ENCODE measurements at regions not wholly inside any gene's neighbourhood (a gene's known extent, or its start where the extent isn't known, plus 50 kb on each side); places are given as distances from the start of the nearest gene placed in this dataset.

DNA sequence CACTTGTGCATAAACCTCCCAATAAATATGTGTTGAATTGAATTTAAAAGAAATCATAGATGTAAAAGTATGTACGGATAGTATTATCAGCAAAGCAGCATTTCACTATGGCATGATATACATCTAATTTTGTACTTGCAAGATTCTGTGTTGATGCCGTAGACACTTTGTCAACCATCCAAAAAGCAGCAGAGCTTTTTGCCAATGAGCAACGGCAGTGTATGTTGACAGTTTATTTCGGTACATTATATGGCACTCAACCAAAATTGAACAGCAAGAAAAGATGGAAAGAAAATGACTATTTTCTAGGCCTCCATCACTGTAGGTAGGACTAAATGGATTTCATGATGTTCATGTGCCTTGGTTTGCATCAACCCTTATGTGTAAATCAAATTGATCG lies 543.7 kb downstream of the DACH1 start:
- no peak for TF ChIP-seq POLR2AphosphoS5 (IDR thresholded peaks at IDR 0.05; ENCODE audit: insufficient read depth, low read depth, low read length)
- TF ChIP-seq GATA2 (IDR thresholded peaks at IDR 0.05; ENCODE audit: insufficient read depth, insufficient read length, low read depth, low read length) = no peak
- no peak for TF ChIP-seq CTCF (IDR thresholded peaks at IDR 0.05; ENCODE audit: extremely low read depth in 1 of 2, insufficient read depth in 1 of 2, low read depth in 1 of 2, low read length in 2 of 2)
- TF ChIP-seq FOS (IDR thresholded peaks at IDR 0.05; ENCODE audit: borderline replicate concordance, insufficient read depth, low read length) = no peak
- TF ChIP-seq POLR2A (IDR thresholded peaks at IDR 0.05; ENCODE audit: low read depth, low read length) = no peak
- no peak for TF ChIP-seq MYC (IDR thresholded peaks at IDR 0.05; ENCODE audit: low read depth, low read length)
- TF ChIP-seq JUN (IDR thresholded peaks at IDR 0.05; ENCODE audit: borderline replicate concordance, insufficient read depth, insufficient read length, low read depth) = no peak
- TF ChIP-seq, protein P1, sequence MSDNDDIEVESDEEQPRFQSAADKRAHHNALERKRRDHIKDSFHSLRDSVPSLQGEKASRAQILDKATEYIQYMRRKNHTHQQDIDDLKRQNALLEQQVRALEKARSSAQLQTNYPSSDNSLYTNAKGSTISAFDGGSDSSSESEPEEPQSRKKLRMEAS (IDR thresholded peaks at IDR 0.05; ENCODE audit: insufficient read depth, insufficient read length) = no peak
- no peak for TF ChIP-seq EZH2 (IDR thresholded peaks at IDR 0.05; ENCODE audit: borderline replicate concordance, low read depth, low read length, severe bottlenecking)
- Histone ChIP-seq H3K79me2 (ENCODE audit: control insufficient read depth, insufficient read depth, low read length) (no peaks in the 10 kb centered on the region), H3K27me3 (ENCODE audit: control insufficient read depth in 2 of 2, insufficient read depth in 2 of 2, low read length in 2 of 2) (no peaks in the 10 kb centered on the region), H3K4me1 (ENCODE audit: control insufficient read depth, extremely low read depth, insufficient read depth, low read length) (no peaks in the 10 kb centered on the region), H2AFZ (ENCODE audit: low read depth, low read length) (no peak overlapping the region), H3K9me3 (replicated peaks; ENCODE audit: control insufficient read depth, insufficient read depth, low read length) (no peaks in the 10 kb centered on the region), H3K36me3 (ENCODE audit: control insufficient read depth in 2 of 2, extremely low read depth in 1 of 2, insufficient read depth in 2 of 2, low read length in 2 of 2) (no peaks in the 10 kb centered on the region), H3K9ac (replicated peaks; ENCODE audit: extremely low read depth, insufficient read depth, low read length) (no peak overlapping the region), H4K20me1 (replicated peaks; ENCODE audit: control insufficient read depth, extremely low read depth, insufficient read depth, low read length) (no peaks in the 10 kb centered on the region), H3K27ac (ENCODE audit: insufficient read depth, low read depth, low read length) (no peak overlapping the region), H3K4me3 (replicated peaks in 1 of 3; ENCODE audit: insufficient read depth in 1 of 3, low read depth in 1 of 3, low read length in 3 of 3) (no peak overlapping the region), H3K9me1 (replicated peaks; ENCODE audit: control insufficient read depth, extremely low read depth, insufficient read depth, low read length) (no peaks in the 10 kb centered on the region), H3K4me2 (ENCODE audit: insufficient read depth, low read length) (no peak overlapping the region)
- DNase-seq (ENCODE audit: low read depth, low spot score) (no peak), FAIRE-seq (no peak)
- no TSS peak for BruUV-seq (replicated peaks)
- POLR2A ChIA-PET = no interaction called here
- dilution Hi-C loops (cut with MboI; ENCODE audit: extremely low pct_ligation_motif_present, low sequenced_read_pairs) = no loop called here
- intact Hi-C loops (cut with micrococcal nuclease) = loop anchor here (5.0 kb wide), 1 partner anchor 154 kb away; no protein-coding TSS in a partner anchor
- CTCF ChIA-PET = interaction anchor here (1.3 to 5.9 kb wide), 2 partner anchors 557 to 1243 kb away, joined by 3 to 76 read pairs; no protein-coding TSS in a partner anchor
